Spleen (tissue), 11 donors: ENCODE measurements at regions not wholly inside any gene's neighbourhood (a gene's known extent, or its start where the extent isn't known, plus 50 kb on each side); places are given as distances from the start of the nearest gene placed in this dataset.
A peak's percentile ranks its signal among the peaks of the same experiment; 100 is the strongest.

Source experiments
- DNase-seq: peaks from one replicate; pipeline ENCODE4 v3.0.0-alpha.2; 2020
- H3K27ac ChIP-seq, 8 donors: fragments of 200-600 bp; sonication (generic) in 7 of 8; 1 replicate in 4 of 8; 2 replicates in 4 of 8; pipeline versions ENCODE4 v1.5.0 to v1.8.0; 2016 to 2021; ENCODE audit warnings: inconsistent platforms in 4 of 8, mild to moderate bottlenecking in 4 of 8, moderate library complexity in 1 of 8
- H3K27me3 ChIP-seq, 7 donors: fragments of 200-600 bp; sonication (generic) in 6 of 7; replicated peaks in 1 of 7; 1 replicate in 4 of 7; 2 replicates in 3 of 7; pipeline versions ENCODE4 v1.5.0 to v1.8.0; 2016 to 2021; ENCODE audit warnings: inconsistent platforms in 3 of 7, mild to moderate bottlenecking in 1 of 7
- H3K36me3 ChIP-seq, 6 donors: fragments of 200-600 bp; sonication (generic) in 5 of 6; 1 replicate in 4 of 6; 2 replicates in 2 of 6; pipeline versions ENCODE4 v1.5.0 to v1.8.0; 2016 to 2021; ENCODE audit warnings: inconsistent platforms in 2 of 6
- H3K4me1 ChIP-seq, 6 donors: fragments of 200-600 bp; sonication (generic) in 5 of 6; 1 replicate in 3 of 6; 2 replicates in 3 of 6; pipeline versions ENCODE4 v1.5.0 to v1.8.0; 2016 to 2021; ENCODE audit warnings: inconsistent platforms in 3 of 6
- H3K4me3 ChIP-seq, 8 donors: fragments of 200-600 bp; sonication (generic) in 7 of 8; 1 replicate in 4 of 8; 2 replicates in 4 of 8; pipeline versions ENCODE4 v1.5.0 to v1.8.0; 2016 to 2021; ENCODE audit warnings: inconsistent platforms in 4 of 8, mild to moderate bottlenecking in 4 of 8, moderate library complexity in 2 of 8
- H3K9me3 ChIP-seq, 8 donors: fragments of 200-600 bp; sonication (generic) in 7 of 8; 1 replicate in 4 of 8; 2 replicates in 4 of 8; pipeline versions ENCODE4 v1.5.0 to v1.8.0; 2016 to 2021; ENCODE audit warnings: inconsistent platforms in 4 of 8
- POLR2A ChIP-seq, 3 donors: fragments of 450-650 bp; IDR thresholded peaks; one replicate each; pipeline ENCODE4 v1.5.1; 2017; ENCODE audit warnings: antibody characterized with exemption in 3 of 3, mild to moderate bottlenecking in 1 of 3
- POLR2AphosphoS5 ChIP-seq, 3 donors: sonication (generic); formaldehyde crosslinking; IDR thresholded peaks; one replicate each; pipeline ENCODE4 v1.5.1; 2017; ENCODE audit warnings: antibody characterized with exemption in 3 of 3
- WGBS, 5 donors: extraction: QIAGEN DNeasy Blood & Tissue Kit in 3 of 5; methylation state at CpG; one replicate each; pipeline versions ENCODE4 v1.1.5 to v1.1.7; 2013 to 2018; 5-methylcytosine and 5-hydroxymethylcytosine counted together
- intact Hi-C: fragments of 100-400 bp; cut with DNase I; formaldehyde crosslinking; loops from one replicate; pipeline ENCODE4 v1.15.0; 2023; ENCODE audit warnings: low total_unique reads
- TF ChIP-seq, protein P1 (sequence below), 11 experiments: fragments of 200-600 bp in 7 of 11; fragments of 450-650 bp in 4 of 11; sonication (generic) in 4 of 11; IDR thresholded peaks in 8 of 11; conservative IDR thresholded peaks in 3 of 11; 1 replicate in 7 of 11; 2 replicates in 4 of 11; pipeline versions ENCODE4 v1.4.0 to v1.8.0; 2016 to 2021; ENCODE audit warnings: antibody characterized with exemption in 11 of 11, inconsistent platforms in 4 of 11, mild to moderate bottlenecking in 1 of 11
- donor health status: healthy with polysubstance abuse.
- donor health status: DM: no; HTN: no; CAD: no; lungs with moderate emphysema.
- donor health status: DM: no; HTN: no; CAD: no.
- donor health status: Bipolar disorder and iron deficiency.
- donor health status: healthy.
- donor health status: DM: no; HTN: no; CAD: no.
- donor health status: DM: yes; HTN: yes; CAD: no.

DNA sequence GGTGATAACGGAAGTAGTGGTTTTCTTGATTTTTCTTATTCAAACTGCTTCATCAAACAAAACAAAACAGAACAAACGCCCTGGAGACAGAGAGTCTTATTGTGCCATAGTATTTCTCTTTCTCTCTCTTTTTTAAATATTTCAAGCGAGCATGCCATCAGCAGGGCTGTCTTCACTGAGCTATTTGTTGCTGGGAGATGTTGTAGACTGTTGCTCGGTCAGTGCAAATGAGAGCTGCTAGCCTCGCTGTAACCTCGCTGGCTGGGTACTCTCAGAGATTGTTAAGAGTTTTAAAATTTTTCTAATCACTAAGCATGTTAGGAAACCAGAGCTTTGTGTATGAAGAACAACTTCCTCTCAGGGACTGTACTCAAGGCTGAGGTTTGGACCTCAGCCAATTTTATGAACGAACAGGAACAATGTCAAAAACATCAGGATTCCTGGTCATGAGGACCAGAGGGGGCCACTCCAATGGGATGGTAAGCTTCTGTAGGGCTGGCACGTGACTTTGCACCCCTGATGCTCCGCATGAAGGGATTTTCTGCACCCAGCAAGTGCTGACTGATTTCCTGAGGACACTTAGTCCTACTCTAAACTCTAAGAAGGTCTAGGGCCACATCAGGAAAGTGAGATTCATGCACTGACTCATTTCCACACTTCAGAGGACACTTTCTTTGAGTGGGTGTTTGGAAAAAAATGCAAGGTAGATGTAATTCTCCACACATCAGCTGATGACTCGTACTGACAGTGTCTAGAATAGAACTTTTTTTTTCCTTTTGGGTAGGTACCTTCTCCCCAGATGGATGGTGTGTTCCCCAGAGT lies 59.8 kb upstream of the IL1R1 start:
- peaks cover 10 to 29% (median 26%) of the 10 kb centered on the region in 6 donors for H3K4me1 ChIP-seq
- TF ChIP-seq, protein P1, sequence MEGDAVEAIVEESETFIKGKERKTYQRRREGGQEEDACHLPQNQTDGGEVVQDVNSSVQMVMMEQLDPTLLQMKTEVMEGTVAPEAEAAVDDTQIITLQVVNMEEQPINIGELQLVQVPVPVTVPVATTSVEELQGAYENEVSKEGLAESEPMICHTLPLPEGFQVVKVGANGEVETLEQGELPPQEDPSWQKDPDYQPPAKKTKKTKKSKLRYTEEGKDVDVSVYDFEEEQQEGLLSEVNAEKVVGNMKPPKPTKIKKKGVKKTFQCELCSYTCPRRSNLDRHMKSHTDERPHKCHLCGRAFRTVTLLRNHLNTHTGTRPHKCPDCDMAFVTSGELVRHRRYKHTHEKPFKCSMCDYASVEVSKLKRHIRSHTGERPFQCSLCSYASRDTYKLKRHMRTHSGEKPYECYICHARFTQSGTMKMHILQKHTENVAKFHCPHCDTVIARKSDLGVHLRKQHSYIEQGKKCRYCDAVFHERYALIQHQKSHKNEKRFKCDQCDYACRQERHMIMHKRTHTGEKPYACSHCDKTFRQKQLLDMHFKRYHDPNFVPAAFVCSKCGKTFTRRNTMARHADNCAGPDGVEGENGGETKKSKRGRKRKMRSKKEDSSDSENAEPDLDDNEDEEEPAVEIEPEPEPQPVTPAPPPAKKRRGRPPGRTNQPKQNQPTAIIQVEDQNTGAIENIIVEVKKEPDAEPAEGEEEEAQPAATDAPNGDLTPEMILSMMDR (IDR thresholded peaks at IDR 0.05 in 8 of 11, conservative IDR thresholded peaks at IDR 0.05 in 3 of 11), result no peak
- peak in 1 of 3 donors; percentile 81 for TF ChIP-seq POLR2AphosphoS5 (IDR thresholded peaks at IDR 0.05)
- H3K27me3 ChIP-seq, result peaks cover 0 to 54% (median 0%) of the 10 kb centered on the region in 7 donors
- H3K36me3 ChIP-seq, result no peaks in the 10 kb centered on the region
- 4 to 15% (median 5%) methylated on average over 10 of the region's 10 CpGs for WGBS, 5 donors
- intact Hi-C loops, result no loop called here
- H3K4me3 ChIP-seq, result peak overlapping the region in 1 of 8 donors; percentile 43
- H3K27ac ChIP-seq, result peak overlapping the region in 7 of 8 donors; percentile 69 to 82 (median 79)
- DNase-seq, result no peak
- no peaks in the 10 kb centered on the region for H3K9me3 ChIP-seq

DNA sequence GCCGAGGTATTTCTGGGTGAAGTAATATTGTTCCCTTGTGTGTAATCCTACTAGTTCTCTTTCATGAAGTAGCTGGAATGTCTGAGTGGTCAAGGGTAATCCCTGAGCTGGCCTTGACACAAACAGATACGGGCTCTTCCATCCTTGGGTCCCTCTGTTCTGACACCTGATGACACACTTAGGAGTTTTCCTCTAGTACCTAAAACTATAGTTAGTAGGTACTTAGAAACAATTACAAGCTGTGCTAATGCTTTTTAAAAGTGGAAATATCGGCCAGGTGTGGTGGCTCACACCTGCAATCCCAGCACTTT lies 59.2 kb upstream of the IL1R1 start:
- Histone ChIP-seq H3K36me3 (no peaks in the 10 kb centered on the region), H3K9me3 (no peaks in the 10 kb centered on the region), H3K4me3 (peak overlapping the region in 1 of 8 donors; percentile 43), H3K27ac (peak overlapping the region in 7 of 8 donors; percentile 69 to 82 (median 79)), H3K4me1 (peaks cover 10 to 29% (median 26%) of the 10 kb centered on the region in 6 donors), H3K27me3 (peaks cover 0 to 55% (median 0%) of the 10 kb centered on the region in 7 donors)
- intact Hi-C loops, result no loop called here
- no peak for TF ChIP-seq POLR2A (IDR thresholded peaks at IDR 0.05)
- TF ChIP-seq, protein P1 (IDR thresholded peaks at IDR 0.05 in 8 of 11, conservative IDR thresholded peaks at IDR 0.05 in 3 of 11), result no peak
- no peak for TF ChIP-seq POLR2AphosphoS5 (IDR thresholded peaks at IDR 0.05)
- DNase-seq, result no peak
- 44 to 74% (median 58%) methylated on average over 3 of the region's 3 CpGs for WGBS, 5 donors

DNA sequence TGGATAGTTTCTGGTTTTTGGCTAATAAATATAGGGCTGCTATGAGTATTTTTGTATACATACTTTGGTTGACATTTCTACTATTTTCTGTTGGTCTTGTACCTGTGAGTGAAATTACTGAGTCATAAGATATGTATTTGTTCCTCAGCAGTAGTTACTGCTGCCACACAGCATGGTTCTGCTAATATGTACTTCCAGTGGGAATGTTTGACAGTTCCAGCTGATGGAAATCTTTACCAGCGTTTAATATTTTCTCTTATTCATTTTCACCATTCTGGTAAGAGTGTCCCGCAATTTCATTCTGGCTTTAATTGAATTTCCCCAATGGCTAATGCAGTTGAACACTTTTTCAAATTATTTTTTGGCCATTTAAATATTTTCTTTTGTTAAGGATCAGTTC lies 57.9 kb upstream of the IL1R1 start:
- no peak for DNase-seq
- Histone ChIP-seq H3K9me3 (peaks cover 0 to 2% (median 0%) of the 10 kb centered on the region in 8 donors), H3K36me3 (no peaks in the 10 kb centered on the region), H3K4me1 (peaks cover 10 to 29% (median 26%) of the 10 kb centered on the region in 6 donors), H3K27me3 (peaks cover 0 to 49% (median 0%) of the 10 kb centered on the region in 7 donors), H3K4me3 (no peak overlapping the region), H3K27ac (no peak overlapping the region)
- 74 to 97% (median 76%) methylated on average over 2 of the region's 2 CpGs for WGBS, 5 donors
- TF ChIP-seq POLR2A (IDR thresholded peaks at IDR 0.05) (no peak), POLR2AphosphoS5 (IDR thresholded peaks at IDR 0.05) (no peak)
- TF ChIP-seq, protein P1 (IDR thresholded peaks at IDR 0.05 in 8 of 11, conservative IDR thresholded peaks at IDR 0.05 in 3 of 11), result no peak
- intact Hi-C loops, result no loop called here

DNA sequence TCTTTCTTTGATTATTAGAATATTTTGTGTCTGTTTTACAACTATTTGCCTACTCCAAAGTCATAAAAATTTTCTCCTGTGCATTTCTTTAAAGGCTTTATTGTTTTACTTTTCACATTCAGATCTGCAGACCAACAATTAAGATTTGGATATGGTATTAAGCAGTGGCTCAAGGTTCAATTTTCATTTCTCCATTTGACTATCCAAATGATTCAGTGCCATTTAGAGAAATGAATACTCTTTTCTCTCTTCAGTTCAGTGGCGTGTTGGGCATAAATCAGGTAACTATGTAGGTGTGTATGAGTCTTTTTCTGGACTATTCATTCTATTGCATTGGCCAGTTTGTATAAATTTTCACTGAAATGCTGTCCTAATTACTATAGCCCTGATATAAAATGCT lies 57.3 kb upstream of the IL1R1 start:
- DNase-seq, result no peak
- 67 to 90% (median 78%) methylated on average over 1 of the region's 1 CpG for WGBS, 5 donors
- no peaks in the 10 kb centered on the region for H3K36me3 ChIP-seq
- peaks cover 10 to 29% (median 26%) of the 10 kb centered on the region in 6 donors for H3K4me1 ChIP-seq
- no peak overlapping the region for H3K4me3 ChIP-seq
- H3K27ac ChIP-seq, result no peak overlapping the region
- no peak for TF ChIP-seq POLR2A (IDR thresholded peaks at IDR 0.05)
- TF ChIP-seq, protein P1 (IDR thresholded peaks at IDR 0.05 in 8 of 11, conservative IDR thresholded peaks at IDR 0.05 in 3 of 11), result no peak
- TF ChIP-seq POLR2AphosphoS5 (IDR thresholded peaks at IDR 0.05), result no peak
- peaks cover 0 to 8% (median 4%) of the 10 kb centered on the region in 8 donors for H3K9me3 ChIP-seq
- peaks cover 0 to 44% (median 0%) of the 10 kb centered on the region in 7 donors for H3K27me3 ChIP-seq
- intact Hi-C loops, result no loop called here
